ENCODE measurements at regions not wholly inside any gene's neighbourhood (a gene's known extent, or its start where the extent isn't known, plus 50 kb on each side); places are given as distances from the start of the nearest gene placed in this dataset.

- Histone ChIP-seq H3K27me3 (ENCODE audit: insufficient read depth) (peaks cover 72% of the 10 kb centered on the region), H3K27ac (ENCODE audit: low read depth in 2 of 2, low read length in 1 of 2) (no peak overlapping the region), H4K20me1 (ENCODE audit: insufficient read depth) (no peaks in the 10 kb centered on the region), H3F3A (replicated peaks; ENCODE audit: insufficient read depth) (no peaks in the 10 kb centered on the region), H3K4me3 (ENCODE audit: low read depth in 2 of 2, low read length in 1 of 2) (no peak overlapping the region), H3K36me3 (replicated peaks in 1 of 2; ENCODE audit: control insufficient read depth in 1 of 2, insufficient read depth in 2 of 2, low read length in 1 of 2) (no peaks in the 10 kb centered on the region), H2AFZ (ENCODE audit: low read depth) (no peak overlapping the region), H3K4me2 (no peak overlapping the region), H3K79me2 (ENCODE audit: insufficient read depth) (no peaks in the 10 kb centered on the region), H3K9me3 (no peaks in the 10 kb centered on the region), H3K9ac (no peak overlapping the region), H3K9me2 (no peaks in the 10 kb centered on the region), H3K4me1 (ENCODE audit: control insufficient read depth in 1 of 2, insufficient read depth in 2 of 2, low read depth in 1 of 2, low read length in 1 of 2) (no peaks in the 10 kb centered on the region; a peak in 1 of 4 replicates)
- POLR2A ChIA-PET = no interaction called here
- no peak for TF ChIP-seq NFIC (IDR thresholded peaks at IDR 0.05; ENCODE audit: borderline replicate concordance)
- TF ChIP-seq RCOR1 (IDR thresholded peaks at IDR 0.05; ENCODE audit: low read length) = no peak
- TF ChIP-seq USF2 (IDR thresholded peaks at IDR 0.05; ENCODE audit: borderline replicate concordance, low read depth, low read length) = no peak
- no peak for TF ChIP-seq FOSL2 (IDR thresholded peaks at IDR 0.05; ENCODE audit: borderline replicate concordance, low read depth)
- no peak for TF ChIP-seq REST (IDR thresholded peaks at IDR 0.05; ENCODE audit: low read depth, low read length)
- no peak for TF ChIP-seq GATA2 (CRISPR knock-in tag; IDR thresholded peaks at IDR 0.05)
- TF ChIP-seq YY1 (IDR thresholded peaks at IDR 0.05; ENCODE audit: low read depth) = no peak
- TF ChIP-seq TEAD4 (IDR thresholded peaks at IDR 0.05; ENCODE audit: borderline replicate concordance, insufficient read depth) = no peak
- TF ChIP-seq EZH2phosphoT487 (IDR thresholded peaks at IDR 0.05; ENCODE audit: borderline replicate concordance, low read depth) = no peak
- 80% methylated on average over 1 of the region's 5 CpGs for WGBS (ENCODE audit: low lambda C conversion rate)
- DNase-seq = no peak
- CTCF ChIA-PET = interaction anchor here (1.4 to 8.3 kb wide), 3 partner anchors 13 to 180 kb away, joined by 4 to 52 read pairs (median 11); no protein-coding TSS in a partner anchor
These were observed 76.6 kb downstream of the NCR2 start for GRCh38 chr6:41411961-41412360.

- no peaks in the 10 kb centered on the region for H3K9me2 ChIP-seq
- no peak for DNase-seq
- H3F3A ChIP-seq (replicated peaks; ENCODE audit: insufficient read depth) = no peaks in the 10 kb centered on the region
- CTCF ChIA-PET = interaction anchor here (1.0 to 8.3 kb wide), 4 partner anchors 10 to 45 kb away, joined by 3 to 52 read pairs (median 5); no protein-coding TSS in a partner anchor
- H2AFZ ChIP-seq (ENCODE audit: low read depth) = no peak overlapping the region
- 58% methylated on average over 7 of the region's 11 CpGs for WGBS (ENCODE audit: low lambda C conversion rate)
- no peaks in the 10 kb centered on the region for H4K20me1 ChIP-seq (ENCODE audit: insufficient read depth)
- no peak for TF ChIP-seq EZH2phosphoT487 (IDR thresholded peaks at IDR 0.05; ENCODE audit: borderline replicate concordance, low read depth)
- no peak for TF ChIP-seq RAD21 (IDR thresholded peaks at IDR 0.05; ENCODE audit: low read length)
- no peak for TF ChIP-seq RFX5 (IDR thresholded peaks at IDR 0.05; ENCODE audit: low read length)
- TF ChIP-seq JUND (IDR thresholded peaks at IDR 0.05) = no peak
- no peak for TF ChIP-seq SIN3A (IDR thresholded peaks at IDR 0.05; ENCODE audit: borderline replicate concordance, low read depth, low read length)
- no peak for TF ChIP-seq NFIC (IDR thresholded peaks at IDR 0.05; ENCODE audit: borderline replicate concordance)
- no peak for TF ChIP-seq EP300 (IDR thresholded peaks at IDR 0.05; ENCODE audit: borderline replicate concordance in 1 of 2, low read depth in 1 of 2, low read length in 1 of 2)
- no peak for TF ChIP-seq NRF1 (IDR thresholded peaks at IDR 0.05; ENCODE audit: low read depth, low read length)
- no peak for TF ChIP-seq CHD2 (IDR thresholded peaks at IDR 0.05; ENCODE audit: low read length, partially characterized antibody)
- no peak for TF ChIP-seq MAX (IDR thresholded peaks at IDR 0.05; ENCODE audit: low read depth)
- no peak for TF ChIP-seq ZBTB33 (IDR thresholded peaks at IDR 0.05; ENCODE audit: borderline replicate concordance, low read depth)
- no peak for TF ChIP-seq RCOR1 (IDR thresholded peaks at IDR 0.05; ENCODE audit: low read length)
- no peaks in the 10 kb centered on the region; a peak in 1 of 4 replicates for H3K4me1 ChIP-seq (ENCODE audit: control insufficient read depth in 1 of 2, insufficient read depth in 2 of 2, low read depth in 1 of 2, low read length in 1 of 2)
- no peaks in the 10 kb centered on the region for H3K9me3 ChIP-seq
- no peak overlapping the region for H3K27ac ChIP-seq (ENCODE audit: low read depth in 2 of 2, low read length in 1 of 2)
- H3K9ac ChIP-seq = no peak overlapping the region
- H3K4me2 ChIP-seq = no peak overlapping the region
- POLR2A ChIA-PET = no interaction called here
- peaks cover 77% of the 10 kb centered on the region for H3K27me3 ChIP-seq (ENCODE audit: insufficient read depth)
- H3K79me2 ChIP-seq (ENCODE audit: insufficient read depth) = no peaks in the 10 kb centered on the region
- no peak overlapping the region for H3K4me3 ChIP-seq (ENCODE audit: low read depth in 2 of 2, low read length in 1 of 2)
- no peaks in the 10 kb centered on the region for H3K36me3 ChIP-seq (replicated peaks in 1 of 2; ENCODE audit: control insufficient read depth in 1 of 2, insufficient read depth in 2 of 2, low read length in 1 of 2)
These were observed 77.8 kb downstream of the NCR2 start for GRCh38 chr6:41413250-41413649.

All from SK-N-SH (cell line).